ENCODE measurements at regions not wholly inside any gene's neighbourhood (a gene's known extent, or its start where the extent isn't known, plus 50 kb on each side); places are given as distances from the start of the nearest gene placed in this dataset.

- TF ChIP-seq CTCF (IDR thresholded peaks at IDR 0.05) (no peak), EP300 (IDR thresholded peaks at IDR 0.05) (no peak), POLR2AphosphoS5 (IDR thresholded peaks at IDR 0.05) (no peak), POLR2A (IDR thresholded peaks at IDR 0.05) (no peak)
- Histone ChIP-seq H3K36me3 (no peaks in the 10 kb centered on the region), H3K4me1 (no peaks in the 10 kb centered on the region), H3K4me3 (no peak overlapping the region), H3K27ac (no peak overlapping the region), H3K27me3 (peaks cover 0 to 32% (median 0%) of the 10 kb centered on the region in 3 donors), H3K9me3 (no peaks in the 10 kb centered on the region)
- WGBS, 5 donors, result 49 to 58% (median 54%) methylated on average over 13 of the region's 13 CpGs
- DNase-seq, result no peak
- intact Hi-C loops (cut with DNase I; ENCODE audit: low total_unique reads), result no loop called here
Observed at GRCh38 chr15:83356501-83357399, 72.3 kb upstream of the BNC1 start.

- Histone ChIP-seq H3K27ac (no peak overlapping the region), H3K36me3 (no peaks in the 10 kb centered on the region), H3K9me3 (no peaks in the 10 kb centered on the region), H3K4me1 (no peaks in the 10 kb centered on the region), H3K4me3 (no peak overlapping the region), H3K27me3 (peaks cover 0 to 38% (median 0%) of the 10 kb centered on the region in 3 donors)
- no peak for TF ChIP-seq POLR2AphosphoS5 (IDR thresholded peaks at IDR 0.05)
- no peak for TF ChIP-seq EP300 (IDR thresholded peaks at IDR 0.05)
- intact Hi-C loops (cut with DNase I; ENCODE audit: low total_unique reads), result no loop called here
- 76 to 84% (median 80%) methylated on average over 13 of the region's 13 CpGs for WGBS, 5 donors
- no peak for DNase-seq
Observed at GRCh38 chr15:83358972-83359564, 74.6 kb upstream of the BNC1 start.

- H3K4me1 ChIP-seq, result peaks cover 4 to 10% (median 9%) of the 10 kb centered on the region in 4 donors
- WGBS, 5 donors, result 62 to 79% (median 75%) methylated on average over 2 of the region's 2 CpGs
- intact Hi-C loops (cut with DNase I; ENCODE audit: low total_unique reads), result no loop called here
- H3K4me3 ChIP-seq, result no peak overlapping the region
- H3K27me3 ChIP-seq, result peaks cover 0 to 55% (median 16%) of the 10 kb centered on the region in 3 donors
- TF ChIP-seq POLR2AphosphoS5 (IDR thresholded peaks at IDR 0.05), result no peak
- no peak for TF ChIP-seq POLR2A (IDR thresholded peaks at IDR 0.05)
- TF ChIP-seq EP300 (IDR thresholded peaks at IDR 0.05), result no peak
- TF ChIP-seq CTCF (IDR thresholded peaks at IDR 0.05), result no peak
- no peaks in the 10 kb centered on the region for H3K36me3 ChIP-seq
- H3K27ac ChIP-seq, result no peak overlapping the region
- H3K9me3 ChIP-seq, result no peaks in the 10 kb centered on the region
- no peak for DNase-seq
Observed at GRCh38 chr15:83362706-83363105, 78.2 kb upstream of the BNC1 start.

- Histone ChIP-seq H3K4me3 (no peak overlapping the region), H3K27me3 (peaks cover 0 to 52% (median 16%) of the 10 kb centered on the region in 3 donors), H3K4me1 (peaks cover 4 to 10% (median 9%) of the 10 kb centered on the region in 4 donors), H3K36me3 (no peaks in the 10 kb centered on the region), H3K27ac (no peak overlapping the region), H3K9me3 (no peaks in the 10 kb centered on the region)
- no peak for DNase-seq
- TF ChIP-seq POLR2A (IDR thresholded peaks at IDR 0.05) (no peak), POLR2AphosphoS5 (IDR thresholded peaks at IDR 0.05) (no peak), CTCF (IDR thresholded peaks at IDR 0.05) (no peak), EP300 (IDR thresholded peaks at IDR 0.05) (no peak)
- intact Hi-C loops (cut with DNase I; ENCODE audit: low total_unique reads), result no loop called here
- 69 to 84% (median 76%) methylated on average over 4 of the region's 4 CpGs for WGBS, 5 donors
Observed at GRCh38 chr15:83364501-83364900, 80.0 kb upstream of the BNC1 start.

All from stomach (tissue), 8 donors.